ENCODE measurements at regions not wholly inside any gene's neighbourhood (a gene's known extent, or its start where the extent isn't known, plus 50 kb on each side); places are given as distances from the start of the nearest gene placed in this dataset.
"Not testable (repeated sequence)": the region's sequence is repeated elsewhere in the genome, so short reads cannot be mapped to it uniquely, and the experiment has no call there.

GRCh38 chr6:77298283-77298682, 165.0 kb downstream of the HTR1B start:
- DNase-seq (ENCODE audit: insufficient read length, low spot score) (no peak), FAIRE-seq (no peak)
- TF ChIP-seq TAF1 (IDR thresholded peaks at IDR 0.05; ENCODE audit: low read depth, low read length) (no peak), SPI1 (IDR thresholded peaks at IDR 0.05; ENCODE audit: low read depth, low read length) (no peak), POU2F2 (IDR thresholded peaks at IDR 0.05; ENCODE audit: low read depth, low read length) (no peak), POLR2A (IDR thresholded peaks at IDR 0.05; ENCODE audit: low read depth, low read length) (no peak), PAX5 (IDR thresholded peaks at IDR 0.05; ENCODE audit: insufficient read depth, low read length, severe bottlenecking) (no peak), POLR2AphosphoS5 (IDR thresholded peaks at IDR 0.05; ENCODE audit: low read depth, low read length) (no peak)

GRCh38 chr6:77292564-77293546, 170.4 kb downstream of the HTR1B start:
- no peak for FAIRE-seq
- TF ChIP-seq TAF1 (IDR thresholded peaks at IDR 0.05; ENCODE audit: low read depth, low read length) (no peak), SPI1 (IDR thresholded peaks at IDR 0.05; ENCODE audit: low read depth, low read length) (no peak), PAX5 (IDR thresholded peaks at IDR 0.05; ENCODE audit: insufficient read depth, low read length, severe bottlenecking) (no peak), POLR2AphosphoS5 (IDR thresholded peaks at IDR 0.05; ENCODE audit: low read depth, low read length) (no peak), POLR2A (IDR thresholded peaks at IDR 0.05; ENCODE audit: low read depth, low read length) (no peak), POU2F2 (IDR thresholded peaks at IDR 0.05; ENCODE audit: low read depth, low read length) (no peak)

GRCh38 chr6:77290798-77291197, 172.5 kb downstream of the HTR1B start:
- TF ChIP-seq POLR2A (IDR thresholded peaks at IDR 0.05; ENCODE audit: low read depth, low read length) (no peak), TAF1 (IDR thresholded peaks at IDR 0.05; ENCODE audit: low read depth, low read length) (no peak), PAX5 (IDR thresholded peaks at IDR 0.05; ENCODE audit: insufficient read depth, low read length, severe bottlenecking) (no peak), SPI1 (IDR thresholded peaks at IDR 0.05; ENCODE audit: low read depth, low read length) (no peak), POU2F2 (IDR thresholded peaks at IDR 0.05; ENCODE audit: low read depth, low read length) (no peak), POLR2AphosphoS5 (IDR thresholded peaks at IDR 0.05; ENCODE audit: low read depth, low read length) (no peak)
- no peak for DNase-seq (ENCODE audit: insufficient read length, low spot score)
- no peak for FAIRE-seq

More at GRCh38 chr6:77292564-77293546, 170.4 kb downstream of the HTR1B start:
- no peak for DNase-seq (ENCODE audit: insufficient read length, low spot score)

- DNase-seq (ENCODE audit: insufficient read length, low spot score) = no peak
- no peak for FAIRE-seq
- TF ChIP-seq POLR2AphosphoS5 (IDR thresholded peaks at IDR 0.05; ENCODE audit: low read depth, low read length) (no peak), SPI1 (IDR thresholded peaks at IDR 0.05; ENCODE audit: low read depth, low read length) (no peak), POLR2A (IDR thresholded peaks at IDR 0.05; ENCODE audit: low read depth, low read length) (no peak), POU2F2 (IDR thresholded peaks at IDR 0.05; ENCODE audit: low read depth, low read length) (no peak), TAF1 (IDR thresholded peaks at IDR 0.05; ENCODE audit: low read depth, low read length) (no peak), PAX5 (IDR thresholded peaks at IDR 0.05; ENCODE audit: insufficient read depth, low read length, severe bottlenecking) (no peak)
Observed at GRCh38 chr6:77286541-77286940, 176.8 kb downstream of the HTR1B start.

- FAIRE-seq = no peak
- TF ChIP-seq POLR2A (IDR thresholded peaks at IDR 0.05; ENCODE audit: low read depth, low read length) (no peak), PAX5 (IDR thresholded peaks at IDR 0.05; ENCODE audit: insufficient read depth, low read length, severe bottlenecking) (no peak), TAF1 (IDR thresholded peaks at IDR 0.05; ENCODE audit: low read depth, low read length) (no peak), POLR2AphosphoS5 (IDR thresholded peaks at IDR 0.05; ENCODE audit: low read depth, low read length) (no peak), SPI1 (IDR thresholded peaks at IDR 0.05; ENCODE audit: low read depth, low read length) (no peak), POU2F2 (IDR thresholded peaks at IDR 0.05; ENCODE audit: low read depth, low read length) (no peak)
- no peak for DNase-seq (ENCODE audit: insufficient read length, low spot score)
Observed at GRCh38 chr6:77273929-77274328, 189.4 kb downstream of the HTR1B start.

- no peak for DNase-seq (ENCODE audit: insufficient read length, low spot score)
- TF ChIP-seq POLR2A (IDR thresholded peaks at IDR 0.05; ENCODE audit: low read depth, low read length) (no peak), TAF1 (IDR thresholded peaks at IDR 0.05; ENCODE audit: low read depth, low read length) (no peak), POU2F2 (IDR thresholded peaks at IDR 0.05; ENCODE audit: low read depth, low read length) (no peak), POLR2AphosphoS5 (IDR thresholded peaks at IDR 0.05; ENCODE audit: low read depth, low read length) (no peak), SPI1 (IDR thresholded peaks at IDR 0.05; ENCODE audit: low read depth, low read length) (no peak), PAX5 (IDR thresholded peaks at IDR 0.05; ENCODE audit: insufficient read depth, low read length, severe bottlenecking) (no peak)
- no peak for FAIRE-seq
Observed at GRCh38 chr6:77264970-77265369, 198.3 kb downstream of the HTR1B start.

GRCh38 chr6:77263003-77263402, 200.3 kb downstream of the HTR1B start:
- DNase-seq (ENCODE audit: insufficient read length, low spot score) (no peak), FAIRE-seq (no peak)
- TF ChIP-seq POLR2A (IDR thresholded peaks at IDR 0.05; ENCODE audit: low read depth, low read length) (no peak), POU2F2 (IDR thresholded peaks at IDR 0.05; ENCODE audit: low read depth, low read length) (no peak), POLR2AphosphoS5 (IDR thresholded peaks at IDR 0.05; ENCODE audit: low read depth, low read length) (no peak), TAF1 (IDR thresholded peaks at IDR 0.05; ENCODE audit: low read depth, low read length) (no peak), SPI1 (IDR thresholded peaks at IDR 0.05; ENCODE audit: low read depth, low read length) (no peak), PAX5 (IDR thresholded peaks at IDR 0.05; ENCODE audit: insufficient read depth, low read length, severe bottlenecking) (no peak)

- FAIRE-seq; DNase-seq (ENCODE audit: insufficient read length, low spot score): not testable (repeated sequence)
Observed at GRCh38 chr6:77251801-77252200, 211.5 kb downstream of the HTR1B start.

GRCh38 chr6:77249560-77249959, 213.7 kb downstream of the HTR1B start:
- TF ChIP-seq PAX5 (IDR thresholded peaks at IDR 0.05; ENCODE audit: insufficient read depth, low read length, severe bottlenecking) (no peak), SPI1 (IDR thresholded peaks at IDR 0.05; ENCODE audit: low read depth, low read length) (no peak), POU2F2 (IDR thresholded peaks at IDR 0.05; ENCODE audit: low read depth, low read length) (no peak), TAF1 (IDR thresholded peaks at IDR 0.05; ENCODE audit: low read depth, low read length) (no peak), POLR2AphosphoS5 (IDR thresholded peaks at IDR 0.05; ENCODE audit: low read depth, low read length) (no peak), POLR2A (IDR thresholded peaks at IDR 0.05; ENCODE audit: low read depth, low read length) (no peak)
- DNase-seq (ENCODE audit: insufficient read length, low spot score) (no peak), FAIRE-seq (no peak)

Measured in GM12891 (cell line).